ENCODE measurements at regions not wholly inside any gene's neighbourhood (a gene's known extent, or its start where the extent isn't known, plus 50 kb on each side); places are given as distances from the start of the nearest gene placed in this dataset.
A peak's percentile ranks its signal among the peaks of the same experiment; 100 is the strongest.

DNA sequence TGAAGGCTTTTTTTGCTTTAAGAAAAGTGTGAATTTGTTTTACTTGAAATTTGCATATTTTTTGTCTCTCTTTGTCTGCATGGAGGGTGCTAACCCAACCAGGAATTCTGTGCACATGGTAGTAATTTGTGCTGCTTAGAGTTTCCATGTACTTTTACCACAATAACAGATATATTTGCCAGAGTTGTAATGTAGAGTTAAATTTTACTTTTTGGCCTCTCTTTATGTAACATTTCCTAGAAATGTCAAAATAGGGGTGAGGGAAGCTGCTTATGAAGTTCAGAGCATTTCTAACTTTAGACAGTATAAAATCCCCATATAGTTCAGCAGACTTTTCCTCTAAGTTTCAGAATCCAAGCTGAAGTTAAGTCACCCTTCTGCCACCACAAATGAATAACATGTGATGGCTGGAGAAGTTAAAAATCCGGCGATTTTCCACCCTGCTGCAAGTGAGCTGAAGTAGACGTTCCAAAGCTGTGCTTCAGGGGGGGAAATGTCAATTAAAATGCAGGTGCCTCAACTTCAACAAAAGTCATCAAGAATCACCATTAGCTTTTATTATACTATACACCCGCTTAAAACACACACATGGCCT is 385.7 kb upstream of the NR2F2 start:
- TF ChIP-seq, protein P1, sequence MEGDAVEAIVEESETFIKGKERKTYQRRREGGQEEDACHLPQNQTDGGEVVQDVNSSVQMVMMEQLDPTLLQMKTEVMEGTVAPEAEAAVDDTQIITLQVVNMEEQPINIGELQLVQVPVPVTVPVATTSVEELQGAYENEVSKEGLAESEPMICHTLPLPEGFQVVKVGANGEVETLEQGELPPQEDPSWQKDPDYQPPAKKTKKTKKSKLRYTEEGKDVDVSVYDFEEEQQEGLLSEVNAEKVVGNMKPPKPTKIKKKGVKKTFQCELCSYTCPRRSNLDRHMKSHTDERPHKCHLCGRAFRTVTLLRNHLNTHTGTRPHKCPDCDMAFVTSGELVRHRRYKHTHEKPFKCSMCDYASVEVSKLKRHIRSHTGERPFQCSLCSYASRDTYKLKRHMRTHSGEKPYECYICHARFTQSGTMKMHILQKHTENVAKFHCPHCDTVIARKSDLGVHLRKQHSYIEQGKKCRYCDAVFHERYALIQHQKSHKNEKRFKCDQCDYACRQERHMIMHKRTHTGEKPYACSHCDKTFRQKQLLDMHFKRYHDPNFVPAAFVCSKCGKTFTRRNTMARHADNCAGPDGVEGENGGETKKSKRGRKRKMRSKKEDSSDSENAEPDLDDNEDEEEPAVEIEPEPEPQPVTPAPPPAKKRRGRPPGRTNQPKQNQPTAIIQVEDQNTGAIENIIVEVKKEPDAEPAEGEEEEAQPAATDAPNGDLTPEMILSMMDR (conservative IDR thresholded peaks at IDR 0.05; ENCODE audit: low read length) = no peak
- peak; percentile 7 for DNase-seq (ENCODE audit: low read depth)
- no peak overlapping the region for H3K4me3 ChIP-seq (ENCODE audit: low read length)

GRCh38 chr15:95946241-95946640 is 384.3 kb upstream of the NR2F2 start:
- DNase-seq (ENCODE audit: low read depth) = peak; percentile 28
- no peak overlapping the region for H3K4me3 ChIP-seq (ENCODE audit: low read length)
- TF ChIP-seq, protein P1 (conservative IDR thresholded peaks at IDR 0.05; ENCODE audit: low read length) = no peak

DNA sequence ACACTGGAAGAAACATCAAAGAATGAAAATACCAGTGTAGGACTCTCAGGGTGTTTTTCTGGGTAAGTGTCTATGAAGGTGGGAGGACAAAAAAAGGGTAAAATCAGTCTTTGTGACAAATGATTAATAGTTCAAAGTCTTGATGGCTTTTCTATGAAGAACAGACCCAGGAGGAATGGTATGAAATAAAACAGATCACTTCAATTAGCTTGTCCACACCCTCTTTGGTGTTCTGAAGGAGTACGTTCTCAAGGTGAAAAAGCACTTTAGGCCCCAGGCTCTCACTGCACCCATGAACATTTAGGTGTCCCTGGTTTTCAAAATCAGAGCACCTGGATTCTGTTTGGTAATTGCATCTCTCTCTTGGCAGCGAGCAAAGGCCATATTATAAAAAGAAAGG is 383.6 kb upstream of the NR2F2 start:
- TF ChIP-seq, protein P1 (conservative IDR thresholded peaks at IDR 0.05; ENCODE audit: low read length) = no peak
- H3K4me3 ChIP-seq (ENCODE audit: low read length) = no peak overlapping the region
- DNase-seq (ENCODE audit: low read depth) = no peak

DNA sequence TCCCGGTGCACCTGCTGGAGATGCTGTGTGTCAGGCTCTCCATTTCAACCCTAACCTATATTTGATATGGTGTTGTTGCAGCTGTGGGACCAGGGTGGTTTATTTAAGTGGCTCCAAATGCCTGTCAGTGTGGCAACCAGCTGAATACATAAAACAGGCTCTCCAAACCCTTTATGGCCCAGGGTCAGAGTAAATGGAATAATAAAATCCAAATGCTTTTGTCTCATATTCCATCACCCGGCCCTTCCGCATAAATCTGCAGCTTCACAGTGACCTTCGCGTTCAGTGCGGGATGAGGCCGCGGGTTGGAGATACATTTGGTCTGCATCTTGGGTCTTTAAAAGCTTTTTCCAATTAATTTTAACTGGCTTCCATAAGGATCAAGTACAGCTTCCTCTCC is 382.1 kb upstream of the NR2F2 start:
- no peak for DNase-seq (ENCODE audit: low read depth)
- TF ChIP-seq, protein P1 (conservative IDR thresholded peaks at IDR 0.05; ENCODE audit: low read length) = no peak
- no peak overlapping the region for H3K4me3 ChIP-seq (ENCODE audit: low read length)

- TF ChIP-seq, protein P1 (conservative IDR thresholded peaks at IDR 0.05; ENCODE audit: low read length) = no peak
These were observed 377.5 kb upstream of the NR2F2 start for GRCh38 chr15:95953032-95953431.

GRCh38 chr15:95957861-95958260 is 372.6 kb upstream of the NR2F2 start:
- no peak overlapping the region for H3K4me3 ChIP-seq (ENCODE audit: low read length)
- TF ChIP-seq, protein P1 (conservative IDR thresholded peaks at IDR 0.05; ENCODE audit: low read length) = no peak
- no peak for DNase-seq (ENCODE audit: low read depth)

More at GRCh38 chr15:95953032-95953431, 377.5 kb upstream of the NR2F2 start:
- DNase-seq (ENCODE audit: low read depth) = no peak
- H3K4me3 ChIP-seq (ENCODE audit: low read length) = no peak overlapping the region

- no peak overlapping the region for H3K4me3 ChIP-seq (ENCODE audit: low read length)
- no peak for DNase-seq (ENCODE audit: low read depth)
- TF ChIP-seq, protein P1 (conservative IDR thresholded peaks at IDR 0.05; ENCODE audit: low read length) = no peak
These were observed 372.1 kb upstream of the NR2F2 start for GRCh38 chr15:95958382-95958781.

All from AG10803 (cell line).